ENCODE measurements at regions not wholly inside any gene's neighbourhood (a gene's known extent, or its start where the extent isn't known, plus 50 kb on each side); places are given as distances from the start of the nearest gene placed in this dataset.

GRCh38 chr16:54582631-54583250, 296.2 kb upstream of the IRX3 start:
- TF ChIP-seq, protein P1, sequence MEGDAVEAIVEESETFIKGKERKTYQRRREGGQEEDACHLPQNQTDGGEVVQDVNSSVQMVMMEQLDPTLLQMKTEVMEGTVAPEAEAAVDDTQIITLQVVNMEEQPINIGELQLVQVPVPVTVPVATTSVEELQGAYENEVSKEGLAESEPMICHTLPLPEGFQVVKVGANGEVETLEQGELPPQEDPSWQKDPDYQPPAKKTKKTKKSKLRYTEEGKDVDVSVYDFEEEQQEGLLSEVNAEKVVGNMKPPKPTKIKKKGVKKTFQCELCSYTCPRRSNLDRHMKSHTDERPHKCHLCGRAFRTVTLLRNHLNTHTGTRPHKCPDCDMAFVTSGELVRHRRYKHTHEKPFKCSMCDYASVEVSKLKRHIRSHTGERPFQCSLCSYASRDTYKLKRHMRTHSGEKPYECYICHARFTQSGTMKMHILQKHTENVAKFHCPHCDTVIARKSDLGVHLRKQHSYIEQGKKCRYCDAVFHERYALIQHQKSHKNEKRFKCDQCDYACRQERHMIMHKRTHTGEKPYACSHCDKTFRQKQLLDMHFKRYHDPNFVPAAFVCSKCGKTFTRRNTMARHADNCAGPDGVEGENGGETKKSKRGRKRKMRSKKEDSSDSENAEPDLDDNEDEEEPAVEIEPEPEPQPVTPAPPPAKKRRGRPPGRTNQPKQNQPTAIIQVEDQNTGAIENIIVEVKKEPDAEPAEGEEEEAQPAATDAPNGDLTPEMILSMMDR (IDR thresholded peaks at IDR 0.05) = no peak
- TF ChIP-seq POLR2AphosphoS5 (IDR thresholded peaks at IDR 0.05; ENCODE audit: low read depth, low read length) (no peak), REST (IDR thresholded peaks at IDR 0.05; ENCODE audit: insufficient read depth in 1 of 2, low read depth in 2 of 2, low read length in 1 of 2) (no peak)
